GM12878 (cell line): ENCODE measurements at regions not wholly inside any gene's neighbourhood (a gene's known extent, or its start where the extent isn't known, plus 50 kb on each side); places are given as distances from the start of the nearest gene placed in this dataset.

Source experiments
- ATAC-seq: fragments of 200-7000 bp; cut with Tn5 transposase; 3 replicates; pipeline ENCODE4 v1.9.1; 2020; ENCODE audit warnings: mild to moderate bottlenecking, moderate library complexity
- BruUV-seq: library from RNA; stranded (reverse); fragments of 400-500 nt; replicated peaks from 2 replicates; lab custom pipeline; 2021; lab: Mats Ljungman, UMichigan
- CTCF ChIA-PET: fragments of 300-600 bp; sonication (Branson Sonifier 250); formaldehyde crosslinking; extraction: SDS; loops from one replicate; lab custom pipeline; 2021; ENCODE audit warnings: inconsistent platforms; lab: Yijun Ruan, JAX
- POLR2A ChIA-PET: fragments of 350-600 bp; formaldehyde crosslinking; extraction: SDS; loops from one replicate; lab custom pipeline; 2021; ENCODE audit warnings: inconsistent platforms; lab: Charles Lee
- RAD21 ChIA-PET: fragments of 300-600 bp; sonication (Branson Sonifier 250); formaldehyde crosslinking; loops from one replicate; lab custom pipeline; 2023; ENCODE audit warnings: antibody characterized with exemption; ENCODE audit not compliant: unreplicated experiment; lab: Charles Lee
- SMC1A ChIA-PET: fragments of 300-600 bp; sonication (Branson Sonifier 250); formaldehyde crosslinking; loops from one replicate; lab custom pipeline; 2023; ENCODE audit not compliant: unreplicated experiment, uncharacterized antibody; lab: Charles Lee
- DNase-seq: peaks from one replicate; pipeline ENCODE4 v3.0.0-alpha.2; 2011; ENCODE audit warnings: low read depth, low spot score
- FAIRE-seq: peaks from 3 replicates; lab custom pipeline; 2011; peaks lifted over from hg19 to GRCh38; lab: Jason Lieb, UNC
- H2AFZ ChIP-seq: 2 replicates; pipeline ENCODE4 v1.6.0; 2011; ENCODE audit warnings: low read depth, low read length, control low read depth; ENCODE audit not compliant: control insufficient read depth
- H3K27ac ChIP-seq: 2 replicates; pipeline ENCODE4 v1.5.1; 2011; ENCODE audit warnings: control low read depth; ENCODE audit not compliant: control insufficient read depth, insufficient read depth
- H3K27me3 ChIP-seq, 2 experiments: replicated peaks in 1 of 2; 2 replicates each; pipeline versions ENCODE4 v1.6.0 to v1.6.1; 2011; ENCODE audit warnings: low read length in 1 of 2; ENCODE audit not compliant: control insufficient read depth in 2 of 2, insufficient read depth in 2 of 2
- H3K36me3 ChIP-seq, 2 experiments: 2 replicates each; pipeline ENCODE4 v1.5.1; 2011; ENCODE audit warnings: low read length in 1 of 2; ENCODE audit not compliant: control insufficient read depth in 2 of 2, insufficient read depth in 2 of 2
- H3K4me1 ChIP-seq: 2 replicates; pipeline ENCODE4 v1.6.1; 2011; ENCODE audit warnings: mild to moderate bottlenecking, low read length, moderate library complexity, mixed read lengths; ENCODE audit not compliant: control insufficient read depth, insufficient read depth
- H3K4me2 ChIP-seq: 2 replicates; pipeline ENCODE4 v1.6.0; 2011; ENCODE audit warnings: control low read depth; ENCODE audit not compliant: control insufficient read depth, insufficient read depth
- H3K4me3 ChIP-seq: fragments of 200-600 bp; sonication (generic); 2 replicates; pipeline ENCODE4 v1.5.1; 2016
- H3K79me2 ChIP-seq: 2 replicates; pipeline ENCODE4 v1.6.0; 2011; ENCODE audit warnings: low read length; ENCODE audit not compliant: control insufficient read depth, insufficient read depth
- H3K9ac ChIP-seq: 2 replicates; pipeline ENCODE4 v1.8.0; 2011; ENCODE audit warnings: low read length, control low read depth, mixed read lengths; ENCODE audit not compliant: control insufficient read depth, insufficient read depth
- H3K9me3 ChIP-seq: replicated peaks from 3 replicates; pipeline ENCODE4 v1.5.1; 2011; ENCODE audit warnings: mild to moderate bottlenecking, low read length; ENCODE audit not compliant: control insufficient read depth, insufficient read depth
- H4K20me1 ChIP-seq: 2 replicates; pipeline ENCODE4 v1.6.0; 2011; ENCODE audit not compliant: control insufficient read depth, insufficient read depth
- BRCA1 ChIP-seq: IDR thresholded peaks from 2 replicates; pipeline ENCODE4 v1.6.1; 2011; ENCODE audit warnings: low read depth, low read length, improper control_type of control experiment
- KAT2A ChIP-seq: conservative IDR thresholded peaks from 2 replicates; pipeline ENCODE4 v1.6.1; 2011; ENCODE audit warnings: low read depth, low read length; ENCODE audit not compliant: control insufficient read depth
- NFXL1 ChIP-seq: fragments of 450-650 bp; IDR thresholded peaks from 2 replicates; pipeline ENCODE4 v1.6.1; 2017; ENCODE audit warnings: antibody characterized with exemption, mild to moderate bottlenecking, borderline replicate concordance
- NFYA ChIP-seq: IDR thresholded peaks from 2 replicates; pipeline ENCODE4 v1.6.1; 2011; ENCODE audit warnings: low read depth, mild to moderate bottlenecking, low read length, improper control_type of control experiment, borderline replicate concordance
- NR2C2 ChIP-seq: IDR thresholded peaks from 2 replicates; pipeline ENCODE4 v1.6.1; 2011; ENCODE audit warnings: borderline replicate concordance, low read depth; ENCODE audit not compliant: control insufficient read depth, insufficient read length
- REST ChIP-seq: IDR thresholded peaks from 2 replicates; pipeline ENCODE4 v1.6.1; 2012; ENCODE audit warnings: mild to moderate bottlenecking, low read depth, low read length
- SMAD5 ChIP-seq: IDR thresholded peaks from 2 replicates; pipeline ENCODE4 v1.6.1; 2016; ENCODE audit warnings: antibody characterized with exemption, low read depth
- SMC3 ChIP-seq: IDR thresholded peaks from 2 replicates; pipeline ENCODE4 v1.6.1; 2011; ENCODE audit warnings: low read length, improper control_type of control experiment, borderline replicate concordance
- STAT1 ChIP-seq: fragments of 450-650 bp; conservative IDR thresholded peaks from 2 replicates; pipeline ENCODE4 v1.6.1; 2014; ENCODE audit warnings: antibody characterized with exemption, mild to moderate bottlenecking
- WGBS: methylation state at CpG from one replicate; pipeline ENCODE4 v1.1.6; 2016; ENCODE audit warnings: low lambda C conversion rate; ENCODE audit not compliant: insufficient replicate concordance, insufficient coverage; ENCODE audit errors: missing lambda C conversion rate; 5-methylcytosine and 5-hydroxymethylcytosine counted together
- in situ Hi-C: fragments of 300-500 bp; cut with MboI; formaldehyde crosslinking; loops from 9 replicates; pipeline ENCODE4 v1.14.3; 2018; ENCODE audit warnings: mixed read lengths
- intact Hi-C: fragments of 100-400 bp; cut with micrococcal nuclease; formaldehyde crosslinking; loops from one replicate; pipeline ENCODE4 v1.14.2; 2022; ENCODE audit not compliant: unreplicated experiment
- TF ChIP-seq, protein P1 (sequence below): IDR thresholded peaks from 2 replicates; pipeline ENCODE4 v1.6.1; 2012; ENCODE audit warnings: improper control_type of control experiment, low read depth, low read length; ENCODE audit not compliant: insufficient replicate concordance
- TF ChIP-seq, protein P2 (sequence below): IDR thresholded peaks from 2 replicates; pipeline ENCODE4 v1.6.1; 2012; ENCODE audit warnings: low read depth, low read length, improper control_type of control experiment
- TF ChIP-seq, protein P3 (sequence below): fragments of 450-650 bp; IDR thresholded peaks from 2 replicates; pipeline ENCODE4 v1.6.1; 2017; ENCODE audit warnings: antibody characterized with exemption, mild to moderate bottlenecking, moderate library complexity

DNA sequence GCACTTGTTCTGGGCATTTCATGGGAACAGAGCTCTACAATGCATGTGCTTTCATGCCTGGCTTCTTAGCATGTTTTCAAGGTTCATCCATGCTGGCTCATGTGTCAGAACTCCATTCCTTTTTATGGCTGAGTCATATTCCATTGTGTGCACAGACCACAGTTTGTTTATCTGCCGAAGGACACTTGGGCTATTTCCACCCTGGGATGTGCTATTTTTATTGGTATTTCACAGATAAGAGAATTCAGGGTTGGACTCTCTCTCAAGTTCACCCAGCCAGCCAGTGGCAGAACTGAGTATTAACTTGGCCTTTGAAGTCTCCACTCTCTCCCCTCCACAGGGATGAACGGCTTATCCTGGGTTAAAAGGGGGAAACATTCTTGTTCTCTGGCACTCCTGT is 190.7 kb upstream of the GPR26 start:
- POLR2A ChIA-PET: no interaction called here
- WGBS: 46% methylated on average over 2 of the region's 2 CpGs
- H3K4me3 ChIP-seq: no peak overlapping the region
- H4K20me1 ChIP-seq: no peaks in the 10 kb centered on the region
- RAD21 ChIA-PET: no interaction called here
- intact Hi-C loops: no loop called here
- ATAC-seq: no peak
- no peak overlapping the region for H2AFZ ChIP-seq
- no TSS peak for BruUV-seq
- no peaks in the 10 kb centered on the region; a peak in 1 of 4 replicates for H3K36me3 ChIP-seq
- SMC1A ChIA-PET: no interaction called here
- H3K79me2 ChIP-seq: no peaks in the 10 kb centered on the region
- in situ Hi-C loops: no loop called here
- no peak overlapping the region for H3K27ac ChIP-seq
- CTCF ChIA-PET: no interaction called here
- H3K9me3 ChIP-seq: no peaks in the 10 kb centered on the region
- peaks cover 10% of the 10 kb centered on the region for H3K4me1 ChIP-seq
- no peak for FAIRE-seq
- no peak overlapping the region for H3K9ac ChIP-seq
- no peak overlapping the region for H3K4me2 ChIP-seq
- DNase-seq: no peak
- no peaks in the 10 kb centered on the region for H3K27me3 ChIP-seq
- TF ChIP-seq, protein P1, sequence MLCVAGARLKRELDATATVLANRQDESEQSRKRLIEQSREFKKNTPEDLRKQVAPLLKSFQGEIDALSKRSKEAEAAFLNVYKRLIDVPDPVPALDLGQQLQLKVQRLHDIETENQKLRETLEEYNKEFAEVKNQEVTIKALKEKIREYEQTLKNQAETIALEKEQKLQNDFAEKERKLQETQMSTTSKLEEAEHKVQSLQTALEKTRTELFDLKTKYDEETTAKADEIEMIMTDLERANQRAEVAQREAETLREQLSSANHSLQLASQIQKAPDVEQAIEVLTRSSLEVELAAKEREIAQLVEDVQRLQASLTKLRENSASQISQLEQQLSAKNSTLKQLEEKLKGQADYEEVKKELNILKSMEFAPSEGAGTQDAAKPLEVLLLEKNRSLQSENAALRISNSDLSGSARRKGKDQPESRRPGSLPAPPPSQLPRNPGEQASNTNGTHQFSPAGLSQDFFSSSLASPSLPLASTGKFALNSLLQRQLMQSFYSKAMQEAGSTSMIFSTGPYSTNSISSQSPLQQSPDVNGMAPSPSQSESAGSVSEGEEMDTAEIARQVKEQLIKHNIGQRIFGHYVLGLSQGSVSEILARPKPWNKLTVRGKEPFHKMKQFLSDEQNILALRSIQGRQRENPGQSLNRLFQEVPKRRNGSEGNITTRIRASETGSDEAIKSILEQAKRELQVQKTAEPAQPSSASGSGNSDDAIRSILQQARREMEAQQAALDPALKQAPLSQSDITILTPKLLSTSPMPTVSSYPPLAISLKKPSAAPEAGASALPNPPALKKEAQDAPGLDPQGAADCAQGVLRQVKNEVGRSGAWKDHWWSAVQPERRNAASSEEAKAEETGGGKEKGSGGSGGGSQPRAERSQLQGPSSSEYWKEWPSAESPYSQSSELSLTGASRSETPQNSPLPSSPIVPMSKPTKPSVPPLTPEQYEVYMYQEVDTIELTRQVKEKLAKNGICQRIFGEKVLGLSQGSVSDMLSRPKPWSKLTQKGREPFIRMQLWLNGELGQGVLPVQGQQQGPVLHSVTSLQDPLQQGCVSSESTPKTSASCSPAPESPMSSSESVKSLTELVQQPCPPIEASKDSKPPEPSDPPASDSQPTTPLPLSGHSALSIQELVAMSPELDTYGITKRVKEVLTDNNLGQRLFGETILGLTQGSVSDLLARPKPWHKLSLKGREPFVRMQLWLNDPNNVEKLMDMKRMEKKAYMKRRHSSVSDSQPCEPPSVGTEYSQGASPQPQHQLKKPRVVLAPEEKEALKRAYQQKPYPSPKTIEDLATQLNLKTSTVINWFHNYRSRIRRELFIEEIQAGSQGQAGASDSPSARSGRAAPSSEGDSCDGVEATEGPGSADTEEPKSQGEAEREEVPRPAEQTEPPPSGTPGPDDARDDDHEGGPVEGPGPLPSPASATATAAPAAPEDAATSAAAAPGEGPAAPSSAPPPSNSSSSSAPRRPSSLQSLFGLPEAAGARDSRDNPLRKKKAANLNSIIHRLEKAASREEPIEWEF: no peak
- TF ChIP-seq STAT1 (no peak), KAT2A (no peak), REST (no peak), BRCA1 (no peak), NR2C2 (no peak), NFXL1 (no peak), NFYA (no peak), SMC3 (no peak), SMAD5 (no peak)
- TF ChIP-seq, protein P2, sequence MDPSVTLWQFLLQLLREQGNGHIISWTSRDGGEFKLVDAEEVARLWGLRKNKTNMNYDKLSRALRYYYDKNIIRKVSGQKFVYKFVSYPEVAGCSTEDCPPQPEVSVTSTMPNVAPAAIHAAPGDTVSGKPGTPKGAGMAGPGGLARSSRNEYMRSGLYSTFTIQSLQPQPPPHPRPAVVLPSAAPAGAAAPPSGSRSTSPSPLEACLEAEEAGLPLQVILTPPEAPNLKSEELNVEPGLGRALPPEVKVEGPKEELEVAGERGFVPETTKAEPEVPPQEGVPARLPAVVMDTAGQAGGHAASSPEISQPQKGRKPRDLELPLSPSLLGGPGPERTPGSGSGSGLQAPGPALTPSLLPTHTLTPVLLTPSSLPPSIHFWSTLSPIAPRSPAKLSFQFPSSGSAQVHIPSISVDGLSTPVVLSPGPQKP: no peak
- TF ChIP-seq, protein P3, sequence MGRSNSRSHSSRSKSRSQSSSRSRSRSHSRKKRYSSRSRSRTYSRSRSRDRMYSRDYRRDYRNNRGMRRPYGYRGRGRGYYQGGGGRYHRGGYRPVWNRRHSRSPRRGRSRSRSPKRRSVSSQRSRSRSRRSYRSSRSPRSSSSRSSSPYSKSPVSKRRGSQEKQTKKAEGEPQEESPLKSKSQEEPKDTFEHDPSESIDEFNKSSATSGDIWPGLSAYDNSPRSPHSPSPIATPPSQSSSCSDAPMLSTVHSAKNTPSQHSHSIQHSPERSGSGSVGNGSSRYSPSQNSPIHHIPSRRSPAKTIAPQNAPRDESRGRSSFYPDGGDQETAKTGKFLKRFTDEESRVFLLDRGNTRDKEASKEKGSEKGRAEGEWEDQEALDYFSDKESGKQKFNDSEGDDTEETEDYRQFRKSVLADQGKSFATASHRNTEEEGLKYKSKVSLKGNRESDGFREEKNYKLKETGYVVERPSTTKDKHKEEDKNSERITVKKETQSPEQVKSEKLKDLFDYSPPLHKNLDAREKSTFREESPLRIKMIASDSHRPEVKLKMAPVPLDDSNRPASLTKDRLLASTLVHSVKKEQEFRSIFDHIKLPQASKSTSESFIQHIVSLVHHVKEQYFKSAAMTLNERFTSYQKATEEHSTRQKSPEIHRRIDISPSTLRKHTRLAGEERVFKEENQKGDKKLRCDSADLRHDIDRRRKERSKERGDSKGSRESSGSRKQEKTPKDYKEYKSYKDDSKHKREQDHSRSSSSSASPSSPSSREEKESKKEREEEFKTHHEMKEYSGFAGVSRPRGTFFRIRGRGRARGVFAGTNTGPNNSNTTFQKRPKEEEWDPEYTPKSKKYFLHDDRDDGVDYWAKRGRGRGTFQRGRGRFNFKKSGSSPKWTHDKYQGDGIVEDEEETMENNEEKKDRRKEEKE: no peak
